ENCODE measurements at regions not wholly inside any gene's neighbourhood (a gene's known extent, or its start where the extent isn't known, plus 50 kb on each side); places are given as distances from the start of the nearest gene placed in this dataset.
A peak's percentile ranks its signal among the peaks of the same experiment; 100 is the strongest.

DNA sequence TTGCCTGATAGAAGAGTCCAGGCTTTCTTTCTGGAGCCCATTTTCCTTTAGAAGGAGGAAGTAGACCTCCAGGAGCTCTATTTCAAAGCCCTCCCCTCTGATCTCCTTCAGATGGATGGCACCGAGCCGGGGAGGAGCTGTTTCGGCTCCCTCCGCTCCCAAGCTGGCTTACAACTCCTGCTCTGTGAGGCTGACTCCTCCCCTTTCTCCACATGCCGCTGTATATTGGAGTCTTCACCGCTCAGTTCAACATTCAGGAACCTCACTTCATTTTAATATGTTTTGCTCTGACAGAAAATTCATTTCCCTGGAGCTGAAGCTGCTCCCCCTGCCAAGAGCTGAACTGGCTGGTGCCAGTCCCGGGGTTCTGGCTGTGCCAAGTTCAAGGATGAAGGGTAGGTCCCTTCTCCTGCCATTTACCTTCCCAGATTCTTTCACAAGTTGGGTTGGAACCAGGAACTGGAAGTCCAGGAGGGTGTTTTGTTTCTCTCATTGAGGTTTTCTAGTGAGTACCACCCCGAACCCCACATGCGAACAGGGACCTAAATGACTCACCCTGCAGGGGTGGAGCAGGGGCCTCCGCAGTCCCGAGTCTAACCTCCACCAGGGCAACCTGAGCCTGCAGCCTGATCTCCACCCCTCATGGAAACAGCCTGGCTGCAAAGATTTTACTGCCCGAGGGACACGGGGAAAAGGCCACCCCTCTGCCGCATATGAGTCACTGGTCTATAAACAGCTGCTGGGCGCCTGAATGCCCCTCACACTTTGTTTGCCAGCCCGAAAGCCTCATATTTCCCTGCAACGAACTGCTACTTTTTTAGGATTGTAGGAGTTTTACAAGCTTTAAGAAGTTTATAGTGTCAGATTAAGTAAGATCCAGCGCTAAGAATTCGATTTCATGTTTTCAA lies 68.6 kb upstream of the FOXA2 start:
- DNase-seq (ENCODE audit: low spot score), result no peak

DNA sequence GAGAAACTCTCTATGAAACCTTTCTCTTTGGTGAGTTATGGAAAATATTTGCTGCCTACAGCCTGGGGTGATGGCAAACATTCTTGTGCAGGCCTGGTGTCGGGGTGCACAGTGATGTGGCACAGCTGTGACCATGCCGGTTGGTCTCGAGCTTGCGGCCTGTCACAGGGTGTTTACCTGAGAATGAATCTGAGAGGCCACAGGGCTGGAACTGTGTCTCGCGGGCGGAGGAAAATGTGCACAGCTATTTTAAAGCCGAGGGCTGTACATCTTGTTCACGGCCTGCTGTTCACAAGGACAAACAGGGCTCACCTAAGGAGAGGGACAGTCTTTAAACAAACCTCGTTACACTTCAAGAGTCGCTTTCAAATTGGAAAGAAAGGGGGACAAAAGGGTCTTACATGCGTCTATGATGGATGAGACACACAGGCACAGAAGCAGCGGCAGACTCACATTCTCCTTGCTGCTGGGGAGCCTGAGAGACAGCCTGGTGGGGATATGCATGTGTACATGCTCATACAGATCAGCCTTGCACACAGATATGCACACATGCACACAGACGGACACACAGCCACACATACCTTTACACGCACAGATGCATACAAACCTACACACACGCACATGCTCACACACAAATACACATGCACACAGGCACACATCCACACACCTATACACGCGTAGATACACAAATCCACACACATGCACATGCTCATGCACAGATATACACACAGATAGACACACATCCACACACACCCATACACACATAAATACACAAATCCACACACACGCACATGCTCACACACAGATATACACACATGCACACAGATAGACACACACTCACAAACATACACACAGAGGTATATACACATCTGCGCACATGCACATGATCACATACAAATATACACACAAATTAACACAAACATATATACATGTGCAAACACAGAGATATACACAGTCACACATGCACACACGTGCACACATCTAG lies 69.6 kb upstream of the FOXA2 start:
- DNase-seq (ENCODE audit: low spot score), result no peak

DNA sequence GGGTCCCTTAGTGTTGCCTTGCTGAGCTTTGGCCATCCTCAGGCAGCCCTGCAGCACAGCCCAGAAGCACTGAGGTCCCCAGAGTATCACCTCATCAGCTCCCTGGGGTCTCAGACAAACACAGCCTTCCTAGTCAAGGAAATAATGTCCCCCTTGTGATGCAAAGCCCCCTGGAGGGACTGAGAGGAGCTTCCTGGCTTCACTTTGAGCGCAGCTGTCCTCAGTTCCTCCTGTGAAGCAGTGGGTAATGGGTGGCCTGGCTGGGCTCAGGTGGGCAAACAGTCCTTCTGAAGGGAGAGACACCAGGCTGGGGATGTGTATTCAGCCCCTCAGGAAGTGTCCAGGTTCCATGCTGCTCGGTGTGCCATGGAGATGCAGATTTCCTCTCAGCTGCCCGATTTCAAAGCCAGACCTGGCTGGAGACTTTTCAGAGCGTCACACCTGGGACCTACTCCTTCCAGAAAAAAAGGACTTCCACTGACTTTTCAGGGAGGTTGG lies 79.2 kb upstream of the FOXA2 start:
- DNase-seq (ENCODE audit: low spot score), result no peak

DNA sequence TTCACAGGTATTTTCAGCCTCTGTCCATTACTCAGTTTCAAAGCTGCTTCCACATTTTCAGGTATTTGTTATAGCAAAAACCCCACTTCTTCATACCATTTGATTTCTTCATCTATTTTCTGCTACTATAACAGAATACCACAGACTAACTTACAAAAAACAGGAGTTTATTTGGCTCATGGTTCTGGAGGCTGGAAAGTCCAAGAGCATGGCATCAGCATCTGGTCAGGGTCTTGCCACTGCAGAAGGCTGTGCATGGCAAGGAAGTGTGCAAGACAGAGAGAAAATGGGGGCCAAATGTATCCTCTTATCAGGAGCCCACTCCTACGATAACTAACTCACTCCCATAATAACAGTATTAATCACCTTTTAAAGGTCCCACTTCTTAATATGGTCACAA lies 82.8 kb upstream of the FOXA2 start:
- no peak for DNase-seq (ENCODE audit: low spot score)

DNA sequence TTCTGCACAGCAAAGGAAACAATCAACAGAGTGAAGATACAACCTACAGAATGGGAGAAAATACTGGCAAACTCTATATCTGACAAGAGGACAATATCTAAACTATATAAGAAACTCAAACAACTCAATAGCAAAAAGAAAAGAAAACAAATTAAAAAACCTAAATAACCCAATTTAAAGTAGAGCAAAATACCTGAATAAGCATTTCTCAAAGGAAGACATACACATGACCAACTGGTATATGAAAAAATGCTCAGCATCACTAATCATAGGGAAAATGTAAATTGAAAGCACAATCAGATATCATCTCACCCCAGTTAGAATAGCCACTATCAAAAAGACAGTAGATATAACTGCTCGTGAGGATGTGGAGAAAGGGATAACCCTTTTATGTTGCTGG lies 87.8 kb upstream of the FOXA2 start:
- DNase-seq (ENCODE audit: low spot score), result no peak

DNA sequence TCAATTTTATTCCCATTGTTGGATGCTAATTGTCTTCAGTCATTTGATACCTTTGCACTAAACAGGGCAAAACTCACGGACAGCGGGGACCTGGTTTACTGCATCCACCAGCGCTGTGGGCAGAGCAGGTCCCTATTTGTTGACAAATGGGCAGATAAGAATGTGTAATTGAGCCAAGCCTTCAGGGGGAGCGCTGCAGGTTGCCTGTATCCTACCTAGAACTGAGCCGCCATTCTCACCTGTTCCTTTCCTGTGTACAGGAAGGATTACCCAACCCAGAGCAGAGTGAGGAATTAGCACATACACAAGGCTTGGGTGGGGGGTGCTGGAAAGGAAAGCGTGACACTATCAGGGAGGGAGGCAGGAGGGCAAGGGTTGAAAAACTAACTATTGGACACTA lies 89.1 kb upstream of the FOXA2 start:
- no peak for DNase-seq (ENCODE audit: low spot score)

DNA sequence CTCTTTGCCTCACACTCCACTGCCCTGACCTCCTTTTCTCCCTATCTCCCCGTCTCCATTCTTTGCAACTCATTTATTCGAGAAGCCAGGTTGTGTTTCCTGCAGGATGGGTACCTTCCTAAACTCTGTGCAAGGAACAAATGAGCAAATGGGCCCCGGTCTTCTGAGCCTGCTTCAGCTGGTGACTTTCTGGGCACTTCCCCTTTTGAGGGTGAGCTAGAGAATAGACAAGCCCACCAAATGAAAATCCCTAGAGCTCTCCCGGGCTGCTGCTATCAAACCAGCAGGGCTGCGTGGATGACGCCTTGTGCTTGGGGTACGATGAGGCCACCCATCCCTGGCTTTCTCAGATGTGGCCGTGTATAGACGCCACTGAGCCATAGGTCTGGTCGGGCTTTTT lies 91.0 kb upstream of the FOXA2 start:
- no peak for DNase-seq (ENCODE audit: low spot score)

DNA sequence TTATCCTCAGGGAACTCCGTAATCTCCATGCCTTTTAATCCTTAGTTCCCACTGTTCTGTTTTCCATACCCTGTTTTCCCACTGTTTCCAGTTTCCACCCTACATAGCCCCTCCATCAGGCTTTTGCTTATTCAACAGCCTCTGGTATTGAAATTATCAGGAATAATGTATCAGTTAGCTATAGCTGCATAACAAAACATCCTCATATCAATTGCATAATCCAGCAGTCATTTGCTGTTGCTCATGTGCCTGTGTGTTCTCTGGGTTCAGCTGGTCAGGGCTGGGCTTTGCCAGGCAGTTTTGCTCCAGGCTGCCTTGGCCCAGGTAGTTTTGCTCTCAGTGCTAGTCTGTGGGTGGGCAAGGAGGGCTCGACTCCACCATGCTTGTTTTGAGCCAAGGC lies 94.3 kb upstream of the FOXA2 start:
- DNase-seq (ENCODE audit: low spot score), result no peak

DNA sequence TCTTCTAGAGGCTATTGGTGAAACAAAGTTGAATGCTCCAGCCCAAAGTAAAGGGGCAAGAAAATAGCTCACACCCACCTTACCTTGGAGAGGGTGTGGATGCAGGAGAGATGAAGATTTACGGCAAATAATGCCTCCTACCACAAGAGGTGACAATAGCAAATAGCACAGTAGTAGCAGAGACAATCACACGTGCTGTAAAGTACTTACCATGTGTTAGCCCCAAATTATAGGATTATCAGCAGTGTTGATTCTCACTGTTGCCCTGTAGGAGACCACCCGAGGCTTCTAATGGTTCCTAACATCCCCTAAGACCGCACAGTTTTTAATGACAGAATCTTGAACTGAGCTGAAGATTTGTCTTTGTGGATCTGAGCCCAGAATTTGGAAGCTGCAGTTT lies 94.8 kb upstream of the FOXA2 start:
- DNase-seq (ENCODE audit: low spot score), result no peak

DNA sequence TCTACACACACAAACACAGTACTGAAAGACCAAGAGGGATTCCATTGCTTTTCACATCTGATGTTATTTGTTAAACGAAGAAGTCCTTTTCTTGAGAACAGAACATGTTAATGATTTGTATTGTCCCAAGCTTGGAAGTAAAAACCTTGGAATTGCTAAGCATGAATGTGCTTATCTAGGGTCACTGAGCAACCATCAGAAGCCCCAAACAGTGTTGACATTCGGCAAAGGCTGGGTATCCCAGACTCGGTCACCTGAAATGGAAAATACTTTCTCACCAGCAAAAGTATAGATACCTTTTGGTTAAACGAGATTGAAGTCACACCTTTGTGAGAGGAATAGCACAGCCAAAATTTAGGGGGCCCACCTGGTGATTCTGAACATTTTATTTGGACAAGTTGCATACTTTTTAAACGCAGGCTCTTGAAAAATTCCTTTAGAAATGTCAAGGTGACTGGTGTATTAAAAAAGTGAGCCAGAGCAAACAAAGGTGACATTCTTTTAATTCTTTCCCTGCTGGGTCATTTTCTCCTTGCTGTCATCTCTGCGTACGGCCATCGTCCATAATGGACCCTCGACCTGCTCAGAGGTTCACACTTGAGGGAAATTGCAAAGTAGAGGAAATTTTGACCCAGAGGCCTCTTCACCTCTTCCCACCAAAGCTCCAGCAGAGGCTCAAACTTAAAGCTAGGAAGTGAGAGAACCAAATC lies 95.8 kb upstream of the FOXA2 start:
- DNase-seq (ENCODE audit: low spot score), result no peak

DNA sequence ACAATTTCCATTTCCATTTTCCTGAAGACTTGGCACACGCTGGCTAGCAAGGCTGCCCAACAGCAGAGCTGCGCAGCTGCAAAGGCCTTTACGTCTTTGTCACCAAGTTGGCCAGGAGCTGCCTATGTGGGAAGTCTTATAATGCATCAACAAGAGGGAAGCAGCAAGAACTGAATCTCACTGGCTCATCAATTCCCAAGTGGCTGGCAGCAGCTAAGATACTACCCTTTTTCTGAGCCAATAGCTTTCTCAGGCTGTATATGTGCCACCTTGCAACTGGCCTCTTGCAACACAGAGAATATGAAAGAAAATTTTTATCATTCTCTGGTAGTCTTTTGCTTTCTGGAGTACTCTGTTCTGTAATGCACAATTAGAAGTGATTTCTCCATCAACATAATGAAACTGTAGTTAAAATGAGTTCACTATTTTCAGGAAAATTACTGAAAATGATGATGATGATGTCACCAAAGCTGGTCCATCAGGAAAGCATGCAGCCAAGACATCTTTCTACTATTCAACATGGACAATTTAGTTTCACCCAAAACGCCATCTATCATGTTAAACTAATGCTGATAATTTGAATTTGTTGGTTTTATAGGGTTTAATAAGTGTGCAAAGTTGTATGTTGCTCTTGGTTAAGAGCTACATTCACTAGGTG lies 97.3 kb upstream of the FOXA2 start:
- no peak for DNase-seq (ENCODE audit: low spot score)

DNA sequence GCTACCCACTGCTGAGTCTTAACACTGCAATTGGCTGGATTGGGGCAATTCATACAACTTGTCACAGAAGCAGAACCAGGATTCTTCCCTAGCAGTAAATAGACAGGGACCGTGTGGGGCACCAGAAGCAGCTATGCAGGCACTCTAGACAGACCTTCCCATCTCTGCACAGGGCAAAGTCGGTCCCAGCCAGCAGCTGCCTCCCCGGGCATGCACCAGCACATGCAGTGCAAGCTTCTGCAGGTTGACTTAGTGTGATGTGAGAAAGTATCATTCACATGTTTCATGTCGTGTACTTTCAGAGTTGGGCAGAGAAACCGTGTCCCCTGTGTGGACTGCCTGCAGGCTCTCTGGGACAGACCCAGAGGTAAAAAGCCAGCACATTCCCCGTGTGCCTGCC lies 98.0 kb upstream of the FOXA2 start:
- DNase-seq (ENCODE audit: low spot score), result no peak

DNA sequence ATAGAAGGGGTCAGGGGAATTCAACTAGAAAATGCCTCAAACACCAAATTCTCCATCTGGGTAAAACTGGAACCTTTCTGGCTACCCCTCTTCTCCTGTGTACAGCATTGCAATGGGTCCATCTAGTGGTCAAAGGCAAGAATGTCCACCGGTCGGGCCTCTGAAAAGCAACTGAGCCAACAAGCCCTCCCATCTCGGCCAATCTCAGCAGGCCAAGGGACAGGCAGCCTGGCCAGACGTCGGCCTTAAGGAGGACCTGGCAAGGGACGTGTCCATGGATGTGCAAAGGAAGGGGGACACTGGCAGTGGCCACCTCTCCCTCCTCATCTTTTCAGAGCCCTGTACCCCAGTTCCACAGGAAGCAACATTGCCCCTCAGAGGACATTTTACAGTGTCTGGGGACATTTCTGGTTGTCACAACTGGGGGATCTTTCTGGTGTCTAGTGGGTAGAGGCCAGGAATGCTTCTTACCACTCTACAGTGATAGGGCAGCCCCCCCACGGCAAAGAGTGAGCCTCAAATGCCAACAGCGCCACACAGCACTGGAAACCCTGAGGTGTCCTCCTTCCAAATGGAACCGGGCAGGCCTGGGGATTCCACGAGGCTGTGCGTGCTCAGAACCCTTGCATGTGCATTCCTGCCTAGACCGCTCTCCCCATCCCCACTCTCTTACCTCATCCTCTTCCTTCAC lies 99.8 kb upstream of the FOXA2 start:
- peak; percentile 82 for DNase-seq (ENCODE audit: low spot score)

DNA sequence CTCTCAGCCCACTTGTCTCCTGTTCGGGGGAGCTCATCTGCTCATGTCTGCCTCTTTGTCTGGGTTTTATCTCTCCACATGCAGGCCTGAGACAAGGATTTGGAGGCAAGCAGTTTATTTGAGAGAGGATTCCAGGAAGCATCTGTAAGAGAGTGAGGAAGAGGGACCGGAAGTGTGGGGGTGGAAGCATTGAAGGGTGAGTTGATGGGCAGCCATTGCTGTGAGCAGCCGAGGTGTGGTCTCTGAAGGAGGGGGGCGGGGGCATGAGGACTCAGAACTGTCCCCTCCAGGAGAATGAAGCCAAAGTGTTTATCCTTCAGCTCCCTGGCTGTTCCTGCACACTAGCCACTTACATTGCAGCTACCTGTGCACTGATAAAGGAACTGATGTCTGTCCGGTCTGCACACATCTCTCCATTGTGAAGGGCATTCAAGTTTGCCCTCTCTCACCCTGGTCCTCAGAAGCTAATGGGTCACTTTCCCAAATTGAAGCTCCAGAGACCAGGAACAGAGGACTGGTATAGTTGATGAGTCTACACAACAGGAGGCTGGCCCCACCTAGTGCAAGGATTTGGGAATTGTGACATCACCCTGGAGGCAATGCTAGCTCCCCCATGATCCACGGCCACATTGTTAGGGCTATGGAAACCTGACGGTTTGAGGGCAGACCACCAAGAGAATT lies 100.5 kb upstream of the FOXA2 start:
- DNase-seq (ENCODE audit: low spot score), result no peak

DNA sequence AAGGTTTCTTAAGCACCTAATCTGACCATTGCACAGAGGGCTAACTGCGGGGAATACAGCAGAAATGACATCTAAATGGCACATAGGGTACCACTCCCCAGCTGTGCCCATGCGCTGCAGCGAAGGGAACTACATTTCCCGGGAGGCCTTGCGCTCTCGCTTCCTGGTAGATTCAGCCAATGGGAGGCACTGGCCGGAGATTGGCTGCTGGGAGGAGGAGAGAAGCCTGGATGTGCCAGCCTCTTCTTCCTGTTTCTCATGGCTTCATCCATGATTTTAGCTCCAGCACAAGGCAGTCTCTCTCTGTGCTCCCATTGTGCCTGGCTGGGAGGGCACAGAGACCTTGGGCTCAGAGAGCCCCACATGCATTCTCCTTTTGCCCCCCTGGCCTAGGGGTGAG lies 101.7 kb upstream of the FOXA2 start:
- peak; percentile 43 for DNase-seq (ENCODE audit: low spot score)

DNA sequence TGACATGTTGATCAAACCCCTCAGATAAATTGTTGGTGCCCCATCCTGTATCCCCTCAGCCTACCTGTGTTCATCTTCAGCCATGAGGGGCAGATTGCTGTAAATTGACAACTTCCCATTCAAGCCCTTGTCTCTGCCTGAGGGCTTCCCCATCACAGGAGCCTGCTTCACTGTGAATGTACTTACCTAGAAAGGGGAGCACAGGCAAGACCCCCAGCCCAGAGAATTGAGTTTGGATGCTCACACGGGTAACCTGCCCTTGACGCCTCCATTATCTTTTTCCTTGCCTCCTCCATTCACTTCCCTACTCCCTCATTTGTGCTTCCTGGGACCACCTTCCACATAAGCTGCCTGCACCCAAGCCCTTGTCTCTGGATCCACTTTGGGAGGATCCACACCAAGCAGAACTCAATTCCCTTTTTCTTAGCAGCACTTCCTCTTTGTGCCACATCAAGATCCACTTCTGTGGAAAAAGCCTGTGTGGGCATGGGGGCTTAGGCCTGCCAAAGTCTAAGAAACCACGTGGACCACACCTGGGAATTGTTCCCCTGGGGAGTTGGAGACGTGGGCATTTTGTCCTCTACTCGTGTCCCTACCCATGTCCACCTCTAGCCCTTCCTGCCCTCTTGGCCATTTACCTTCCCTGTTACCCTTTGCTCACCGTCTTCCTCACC lies 103.4 kb upstream of the FOXA2 start:
- no peak for DNase-seq (ENCODE audit: low spot score)

DNA sequence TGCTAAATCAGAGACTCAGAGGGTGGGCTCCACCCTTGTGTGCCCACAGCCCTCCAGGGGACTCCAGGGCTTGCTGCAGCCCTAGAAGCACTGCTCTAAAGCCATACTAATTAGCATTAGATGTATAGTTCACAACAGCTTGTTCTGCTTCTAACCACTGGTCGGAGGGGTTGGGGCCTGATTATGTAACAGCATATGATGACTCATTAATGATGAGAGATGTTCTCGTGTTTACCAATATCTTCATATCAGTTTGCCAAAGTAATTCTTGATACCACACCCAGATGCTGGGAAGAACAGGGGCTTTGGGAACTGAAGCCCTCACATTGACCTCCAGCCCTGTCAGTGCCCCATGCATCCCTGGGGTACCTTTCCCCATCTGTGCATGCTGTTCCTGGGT lies 104.1 kb upstream of the FOXA2 start:
- no peak for DNase-seq (ENCODE audit: low spot score)

DNA sequence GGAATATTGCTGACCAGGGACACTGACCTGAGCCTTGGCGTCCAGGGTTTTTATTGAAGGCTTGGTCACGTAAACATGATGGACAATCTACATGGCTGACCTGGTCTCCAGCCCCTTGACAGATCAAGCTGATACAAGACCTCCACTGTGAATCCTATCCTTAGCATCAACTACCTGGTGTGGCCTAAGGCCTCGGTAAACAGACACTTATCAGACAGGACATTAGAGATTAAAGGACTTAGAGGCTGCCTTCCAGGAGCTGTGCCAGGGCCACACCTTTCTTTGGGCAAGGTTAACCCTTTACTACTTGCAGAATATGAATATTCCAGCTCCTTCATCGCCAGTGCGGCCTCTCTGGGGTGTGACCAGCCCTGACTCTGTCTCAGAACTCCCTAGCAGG lies 104.9 kb upstream of the FOXA2 start:
- no peak for DNase-seq (ENCODE audit: low spot score)

DNA sequence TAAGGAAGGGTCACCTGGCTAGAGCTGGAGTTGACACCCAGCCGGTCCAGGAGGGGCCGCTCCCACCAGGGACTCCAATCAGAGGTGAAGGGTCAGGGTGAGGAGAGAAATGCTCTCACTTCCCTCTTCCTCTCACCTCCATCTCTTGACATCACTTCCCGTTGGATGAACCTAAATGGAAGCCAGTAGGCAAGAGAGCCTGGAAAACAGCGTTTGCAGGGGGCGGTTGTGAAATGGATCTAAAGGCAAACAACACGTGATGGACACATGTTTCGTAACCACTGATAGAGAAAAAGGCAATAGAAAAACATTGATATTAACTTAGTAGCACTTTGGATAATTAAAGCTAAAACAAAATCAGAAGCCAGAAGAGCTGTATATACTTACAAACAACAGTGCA lies 105.6 kb upstream of the FOXA2 start:
- no peak for DNase-seq (ENCODE audit: low spot score)

DNA sequence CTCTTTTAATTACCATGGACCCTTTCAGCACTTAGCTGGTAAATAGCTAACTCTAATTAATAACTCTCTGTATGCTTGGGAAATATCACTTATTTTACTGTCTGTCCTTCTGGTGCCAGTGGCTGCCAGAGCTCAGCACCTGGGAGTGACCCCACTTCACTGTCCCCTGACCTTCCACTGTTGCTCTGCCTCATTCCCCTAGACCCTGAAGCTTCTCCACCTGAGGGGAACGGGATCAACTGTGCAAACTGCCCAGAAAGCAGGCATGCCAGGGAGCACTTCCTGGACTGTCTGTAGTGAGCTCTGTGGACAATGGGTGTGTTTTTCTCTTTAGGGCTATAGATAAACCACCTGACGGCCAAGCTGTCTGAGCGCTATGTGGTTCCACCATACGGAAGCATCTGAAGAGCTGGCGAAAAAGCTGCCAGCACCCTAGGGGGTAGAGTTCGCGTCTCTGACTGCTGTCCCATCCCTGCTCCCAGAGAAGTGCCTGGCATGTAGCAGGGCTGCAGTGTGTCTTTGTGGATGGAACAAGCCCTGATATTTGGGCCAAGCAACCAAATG lies 106.3 kb upstream of the FOXA2 start:
- no peak for DNase-seq (ENCODE audit: low spot score)

All from cerebellar cortex (tissue), 1 donor.